HEK293 (cell line): ENCODE measurements at regions not wholly inside any gene's neighbourhood (a gene's known extent, or its start where the extent isn't known, plus 50 kb on each side); places are given as distances from the start of the nearest gene placed in this dataset.

Experiments used
- CTCF ChIP-seq: fragments of 450-650 bp; formaldehyde crosslinking; IDR thresholded peaks from 2 replicates; pipeline ENCODE4 v1.5.1; 2016; ENCODE audit warnings: missing biosample characterization, missing genetic modification characterization
- ELK4 ChIP-seq: IDR thresholded peaks from 2 replicates; pipeline ENCODE4 v1.6.1; 2011; ENCODE audit warnings: mild to moderate bottlenecking, low read depth, low read length, borderline replicate concordance
- PBX3 ChIP-seq: sonication (generic); formaldehyde crosslinking; IDR thresholded peaks from 2 replicates; pipeline ENCODE4 v1.8.1; 2022; ENCODE audit warnings: mild to moderate bottlenecking, moderate library complexity, missing genetic modification reagents
- REST ChIP-seq: fragments of 450-650 bp; formaldehyde crosslinking; IDR thresholded peaks from 2 replicates; pipeline ENCODE4 v1.5.1; 2016; ENCODE audit warnings: missing biosample characterization, missing genetic modification characterization
- TCF7L2 ChIP-seq: IDR thresholded peaks from 2 replicates; pipeline ENCODE4 v1.6.1; 2011; ENCODE audit warnings: low read depth, mild to moderate bottlenecking, inconsistent platforms, low read length, moderate library complexity, borderline replicate concordance
- YY1 ChIP-seq: fragments of 450-650 bp; formaldehyde crosslinking; IDR thresholded peaks from 2 replicates; pipeline ENCODE4 v1.5.1; 2018; ENCODE audit warnings: missing biosample characterization, missing genetic modification characterization
- ZBTB10 ChIP-seq: fragments of 450-650 bp; formaldehyde crosslinking; IDR thresholded peaks from 2 replicates; pipeline ENCODE4 v1.5.1; 2016; ENCODE audit warnings: missing biosample characterization, missing genetic modification characterization
- ZFP69B ChIP-seq: fragments of 450-650 bp; formaldehyde crosslinking; IDR thresholded peaks from 2 replicates; pipeline ENCODE4 v1.5.1; 2016; ENCODE audit warnings: missing biosample characterization, missing genetic modification characterization
- ZNF140 ChIP-seq: fragments of 450-650 bp; formaldehyde crosslinking; IDR thresholded peaks from 2 replicates; pipeline ENCODE4 v1.5.1; 2016; ENCODE audit warnings: missing biosample characterization, missing genetic modification characterization
- ZNF26 ChIP-seq: fragments of 450-650 bp; formaldehyde crosslinking; IDR thresholded peaks from 2 replicates; pipeline ENCODE4 v1.5.1; 2016; ENCODE audit warnings: missing biosample characterization, missing genetic modification characterization
- ZNF274 ChIP-seq, 2 experiments: fragments of 200-500 bp in 1 of 2; fragments of 450-650 bp in 1 of 2; sonication (Bioruptor generic) in 1 of 2; formaldehyde crosslinking in 1 of 2; IDR thresholded peaks; 2 replicates each; pipeline versions ENCODE4 v1.5.1 to v1.6.1; 2014 to 2016; ENCODE audit warnings: borderline replicate concordance in 1 of 2, inconsistent platforms in 1 of 2, low read length in 1 of 2, missing biosample characterization in 1 of 2, missing genetic modification characterization in 1 of 2
- ZNF639 ChIP-seq: fragments of 450-650 bp; formaldehyde crosslinking; IDR thresholded peaks from 2 replicates; pipeline ENCODE4 v1.5.1; 2016; ENCODE audit warnings: missing biosample characterization, missing genetic modification characterization
- ZNF645 ChIP-seq: fragments of 450-650 bp; formaldehyde crosslinking; IDR thresholded peaks from 2 replicates; pipeline ENCODE4; 2016; ENCODE audit warnings: missing biosample characterization, missing genetic modification characterization
- ZNF837 ChIP-seq: fragments of 450-650 bp; formaldehyde crosslinking; IDR thresholded peaks from 2 replicates; pipeline ENCODE4 v1.5.1; 2016; ENCODE audit warnings: missing biosample characterization, missing genetic modification characterization

- TF ChIP-seq ZNF274 (IDR thresholded peaks at IDR 0.05; ENCODE audit: low read length) (no peak), ZNF274 (tag by site-specific recombination; IDR thresholded peaks at IDR 0.05; ENCODE audit: borderline replicate concordance) (no peak), ZFP69B (no peak), CTCF (tag by site-specific recombination) (no peak), ZNF645 (no peak), REST (tag by site-specific recombination) (no peak), ZBTB10 (no peak), PBX3 (CRISPR knock-in tag) (no peak), ZNF26 (tag by site-specific recombination) (no peak), TCF7L2 (no peak), ZNF140 (tag by site-specific recombination) (no peak), YY1 (tag by site-specific recombination) (no peak), ELK4 (no peak), ZNF639 (tag by site-specific recombination) (no peak), ZNF837 (tag by site-specific recombination) (no peak)
Observed at GRCh38 chr17:73738751-73739575, 94.7 kb upstream of the SDK2 start.
